ENCODE measurements at regions not wholly inside any gene's neighbourhood (a gene's known extent, or its start where the extent isn't known, plus 50 kb on each side); places are given as distances from the start of the nearest gene placed in this dataset.
"Not testable (repeated sequence)": the region's sequence is repeated elsewhere in the genome, so short reads cannot be mapped to it uniquely, and the experiment has no call there.

GRCh38 chr2:7146151-7146550, 228.9 kb downstream of the RNF144A start:
- no peak for DNase-seq (ENCODE audit: low spot score)
- Histone ChIP-seq H3K4me1 (no peaks in the 10 kb centered on the region), H3K4me3 (no peak overlapping the region), H3K27ac (no peak overlapping the region), H3K9me3 (no peaks in the 10 kb centered on the region), H3K36me3 (no peaks in the 10 kb centered on the region), H3K27me3 (no peaks in the 10 kb centered on the region)
- no peak for TF ChIP-seq CTCF (IDR thresholded peaks at IDR 0.05)

- no peak overlapping the region for H3K27ac ChIP-seq
- no peaks in the 10 kb centered on the region for H3K4me1 ChIP-seq
- no peaks in the 10 kb centered on the region for H3K36me3 ChIP-seq
- no peak for DNase-seq (ENCODE audit: low spot score)
- no peak overlapping the region for H3K4me3 ChIP-seq
- H3K9me3 ChIP-seq: peaks cover 0 to 13% of the 10 kb centered on the region in 2 donors
- no peaks in the 10 kb centered on the region for H3K27me3 ChIP-seq
- no peak for TF ChIP-seq CTCF (IDR thresholded peaks at IDR 0.05)
Measured at GRCh38 chr2:7154656-7155055, 237.4 kb downstream of the RNF144A start.

GRCh38 chr2:7161501-7161900, 244.3 kb downstream of the RNF144A start:
- Histone ChIP-seq H3K4me1 (no peaks in the 10 kb centered on the region), H3K9me3 (peaks cover 0 to 11% of the 10 kb centered on the region in 2 donors), H3K27ac (no peak overlapping the region), H3K36me3 (no peaks in the 10 kb centered on the region), H3K27me3 (no peaks in the 10 kb centered on the region), H3K4me3 (no peak overlapping the region)
- DNase-seq (ENCODE audit: low spot score): no peak
- no peak for TF ChIP-seq CTCF (IDR thresholded peaks at IDR 0.05)

- no peaks in the 10 kb centered on the region for H3K27me3 ChIP-seq
- H3K9me3 ChIP-seq: peaks cover 0 to 5% of the 10 kb centered on the region in 2 donors
- DNase-seq (ENCODE audit: low spot score): no peak
- no peak overlapping the region for H3K27ac ChIP-seq
- no peak for TF ChIP-seq CTCF (IDR thresholded peaks at IDR 0.05)
- no peaks in the 10 kb centered on the region for H3K36me3 ChIP-seq
- H3K4me1 ChIP-seq: no peaks in the 10 kb centered on the region
- no peak overlapping the region for H3K4me3 ChIP-seq
Measured at GRCh38 chr2:7165736-7166135, 248.5 kb downstream of the RNF144A start.

GRCh38 chr2:7167801-7168411, 250.7 kb downstream of the RNF144A start:
- TF ChIP-seq CTCF (IDR thresholded peaks at IDR 0.05): no peak

GRCh38 chr2:7169593-7169992, 252.4 kb downstream of the RNF144A start:
- H3K27ac ChIP-seq: no peak overlapping the region
- H3K27me3 ChIP-seq: no peaks in the 10 kb centered on the region
- TF ChIP-seq CTCF (IDR thresholded peaks at IDR 0.05): no peak
- H3K4me1 ChIP-seq: no peaks in the 10 kb centered on the region
- H3K9me3 ChIP-seq: no peaks in the 10 kb centered on the region
- H3K4me3 ChIP-seq: no peak overlapping the region
- H3K36me3 ChIP-seq: no peaks in the 10 kb centered on the region
- no peak for DNase-seq (ENCODE audit: low spot score)

More at GRCh38 chr2:7167801-7168411, 250.7 kb downstream of the RNF144A start:
- Histone ChIP-seq H3K27ac (no peak overlapping the region), H3K36me3 (no peaks in the 10 kb centered on the region), H3K9me3 (no peaks in the 10 kb centered on the region), H3K27me3 (no peaks in the 10 kb centered on the region), H3K4me1 (no peaks in the 10 kb centered on the region), H3K4me3 (no peak overlapping the region)
- no peak for DNase-seq (ENCODE audit: low spot score)

- DNase-seq (ENCODE audit: low spot score); H3K27ac ChIP-seq; H3K4me1 ChIP-seq; H3K4me3 ChIP-seq; H3K27me3 ChIP-seq; H3K36me3 ChIP-seq; H3K9me3 ChIP-seq: not testable (repeated sequence)
Measured at GRCh38 chr2:7178996-7179395, 261.8 kb downstream of the RNF144A start.

Measured in right atrium auricular region (tissue), 2 donors.